Tibial artery (tissue), 4 donors: ENCODE measurements at regions not wholly inside any gene's neighbourhood (a gene's known extent, or its start where the extent isn't known, plus 50 kb on each side); places are given as distances from the start of the nearest gene placed in this dataset.

Source experiments
- DNase-seq, 2 donors: peaks; one replicate each; pipeline ENCODE4 v3.0.0-alpha.2; 2019
- H3K27ac ChIP-seq, 2 donors: fragments of 200-600 bp; sonication (generic) in 1 of 2; 1 replicate in 1 of 2; 2 replicates in 1 of 2; pipeline ENCODE4 v1.5.1; 2018 to 2019; ENCODE audit warnings: mild to moderate bottlenecking in 1 of 2
- H3K27me3 ChIP-seq, 2 donors: fragments of 200-600 bp; sonication (generic) in 1 of 2; one replicate each; pipeline versions ENCODE4 v1.5.1 to v1.6.0; 2016 to 2019
- H3K36me3 ChIP-seq, 3 donors: fragments of 200-600 bp; sonication (generic) in 2 of 3; one replicate each; pipeline ENCODE4 v1.5.1; 2016 to 2019; ENCODE audit warnings: mild to moderate bottlenecking in 2 of 3
- H3K4me1 ChIP-seq, 4 donors: fragments of 200-600 bp; sonication (generic) in 2 of 4; 1 replicate in 3 of 4; 2 replicates in 1 of 4; pipeline ENCODE4 v1.5.1; 2016 to 2019
- H3K4me3 ChIP-seq, 2 donors: fragments of 200-600 bp; sonication (generic) in 1 of 2; 1 replicate in 1 of 2; 2 replicates in 1 of 2; pipeline ENCODE4 v1.5.1; 2018 to 2019; ENCODE audit warnings: mild to moderate bottlenecking in 2 of 2
- H3K9me3 ChIP-seq, 3 donors: fragments of 200-600 bp; sonication (generic) in 1 of 3; one replicate each; pipeline ENCODE4 v1.5.1; 2016 to 2019
- intact Hi-C: fragments of 100-400 bp; cut with DNase I; formaldehyde crosslinking; loops from one replicate; pipeline ENCODE4 v1.15.0; 2023; ENCODE audit warnings: low total_unique reads
- TF ChIP-seq, protein P1 (sequence below), 2 experiments: fragments of 200-600 bp in 1 of 2; fragments of 450-650 bp in 1 of 2; IDR thresholded peaks; one replicate each; pipeline ENCODE4 v1.5.1; 2017 to 2019; ENCODE audit warnings: antibody characterized with exemption in 2 of 2, mild to moderate bottlenecking in 1 of 2, moderate library complexity in 1 of 2

GRCh38 chr1:38781872-38782617 lies 77.5 kb downstream of the RRAGC start:
- no peak overlapping the region for H3K4me3 ChIP-seq
- TF ChIP-seq, protein P1, sequence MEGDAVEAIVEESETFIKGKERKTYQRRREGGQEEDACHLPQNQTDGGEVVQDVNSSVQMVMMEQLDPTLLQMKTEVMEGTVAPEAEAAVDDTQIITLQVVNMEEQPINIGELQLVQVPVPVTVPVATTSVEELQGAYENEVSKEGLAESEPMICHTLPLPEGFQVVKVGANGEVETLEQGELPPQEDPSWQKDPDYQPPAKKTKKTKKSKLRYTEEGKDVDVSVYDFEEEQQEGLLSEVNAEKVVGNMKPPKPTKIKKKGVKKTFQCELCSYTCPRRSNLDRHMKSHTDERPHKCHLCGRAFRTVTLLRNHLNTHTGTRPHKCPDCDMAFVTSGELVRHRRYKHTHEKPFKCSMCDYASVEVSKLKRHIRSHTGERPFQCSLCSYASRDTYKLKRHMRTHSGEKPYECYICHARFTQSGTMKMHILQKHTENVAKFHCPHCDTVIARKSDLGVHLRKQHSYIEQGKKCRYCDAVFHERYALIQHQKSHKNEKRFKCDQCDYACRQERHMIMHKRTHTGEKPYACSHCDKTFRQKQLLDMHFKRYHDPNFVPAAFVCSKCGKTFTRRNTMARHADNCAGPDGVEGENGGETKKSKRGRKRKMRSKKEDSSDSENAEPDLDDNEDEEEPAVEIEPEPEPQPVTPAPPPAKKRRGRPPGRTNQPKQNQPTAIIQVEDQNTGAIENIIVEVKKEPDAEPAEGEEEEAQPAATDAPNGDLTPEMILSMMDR (IDR thresholded peaks at IDR 0.05) = no peak
- H3K27me3 ChIP-seq = peaks cover 0 to 73% of the 10 kb centered on the region in 2 donors
- H3K9me3 ChIP-seq = no peaks in the 10 kb centered on the region
- intact Hi-C loops = no loop called here
- no peaks in the 10 kb centered on the region for H3K4me1 ChIP-seq
- no peak overlapping the region for H3K27ac ChIP-seq
- H3K36me3 ChIP-seq = no peaks in the 10 kb centered on the region
- DNase-seq = no peak

- H3K27ac ChIP-seq = no peak overlapping the region
- H3K4me3 ChIP-seq = no peak overlapping the region
- peaks cover 0 to 64% of the 10 kb centered on the region in 2 donors for H3K27me3 ChIP-seq
- TF ChIP-seq, protein P1 (IDR thresholded peaks at IDR 0.05) = no peak
- intact Hi-C loops = no loop called here
- no peaks in the 10 kb centered on the region for H3K9me3 ChIP-seq
- no peaks in the 10 kb centered on the region for H3K36me3 ChIP-seq
- no peaks in the 10 kb centered on the region for H3K4me1 ChIP-seq
- no peak for DNase-seq
These were observed 79.4 kb downstream of the RRAGC start for GRCh38 chr1:38780133-38780532.

GRCh38 chr1:38779491-38779890 lies 80.1 kb downstream of the RRAGC start:
- peaks cover 0 to 58% of the 10 kb centered on the region in 2 donors for H3K27me3 ChIP-seq
- no peaks in the 10 kb centered on the region for H3K9me3 ChIP-seq
- intact Hi-C loops = no loop called here
- DNase-seq = no peak
- H3K4me1 ChIP-seq = no peaks in the 10 kb centered on the region
- no peaks in the 10 kb centered on the region for H3K36me3 ChIP-seq
- TF ChIP-seq, protein P1 (IDR thresholded peaks at IDR 0.05) = no peak
- no peak overlapping the region for H3K27ac ChIP-seq
- no peak overlapping the region for H3K4me3 ChIP-seq

DNA sequence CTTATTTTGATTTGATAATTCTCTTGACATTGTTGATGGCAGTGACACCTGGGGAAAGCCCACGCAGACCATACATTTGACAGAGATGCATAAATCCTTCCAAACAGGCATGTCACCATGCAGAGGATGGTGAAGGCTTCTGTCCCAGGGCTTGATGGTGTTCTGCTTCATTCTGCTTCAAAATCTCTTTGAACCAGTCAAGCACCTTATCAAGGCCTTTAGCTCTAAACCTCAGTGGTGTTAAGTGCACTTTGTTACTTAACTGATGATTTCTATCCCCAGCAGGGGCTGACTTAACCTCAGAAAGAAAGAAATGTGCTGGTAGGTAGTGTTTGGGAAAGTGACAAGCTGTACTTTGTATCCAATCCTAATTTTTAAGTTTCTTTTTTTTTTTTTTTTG lies 81.1 kb downstream of the RRAGC start:
- H3K36me3 ChIP-seq = no peaks in the 10 kb centered on the region
- H3K4me3 ChIP-seq = no peak overlapping the region
- H3K9me3 ChIP-seq = no peaks in the 10 kb centered on the region
- no peak overlapping the region for H3K27ac ChIP-seq
- DNase-seq = no peak
- no peaks in the 10 kb centered on the region for H3K4me1 ChIP-seq
- intact Hi-C loops = no loop called here
- TF ChIP-seq, protein P1 (IDR thresholded peaks at IDR 0.05) = no peak
- peaks cover 0 to 48% of the 10 kb centered on the region in 2 donors for H3K27me3 ChIP-seq

DNA sequence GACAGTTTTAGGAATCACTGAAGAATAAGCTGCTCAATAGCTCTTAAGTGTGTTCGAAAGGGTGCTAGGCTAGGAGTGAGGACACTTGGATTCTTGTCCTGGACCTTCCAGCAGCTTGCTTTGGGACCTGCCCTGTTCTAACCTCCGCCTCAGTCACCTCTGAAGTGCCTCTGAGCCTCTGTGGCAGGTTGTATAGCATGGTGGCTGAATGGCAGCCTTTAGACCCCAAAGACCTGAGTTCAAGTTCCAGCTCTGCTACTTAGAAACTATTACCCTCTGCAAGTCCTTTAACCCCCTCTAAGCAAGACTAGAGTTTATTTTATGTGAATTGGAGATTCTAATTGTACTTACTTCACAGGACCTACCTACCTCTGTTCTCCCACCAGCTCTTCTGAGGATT lies 81.5 kb downstream of the RRAGC start:
- no peak for DNase-seq
- Histone ChIP-seq H3K9me3 (no peaks in the 10 kb centered on the region), H3K27ac (no peak overlapping the region), H3K4me1 (no peaks in the 10 kb centered on the region), H3K27me3 (peaks cover 0 to 44% of the 10 kb centered on the region in 2 donors), H3K4me3 (no peak overlapping the region), H3K36me3 (no peaks in the 10 kb centered on the region)
- TF ChIP-seq, protein P1 (IDR thresholded peaks at IDR 0.05) = no peak
- intact Hi-C loops = no loop called here
